KG1 (cell line): ENCODE measurements at regions not wholly inside any gene's neighbourhood (a gene's known extent, or its start where the extent isn't known, plus 50 kb on each side); places are given as distances from the start of the nearest gene placed in this dataset.

ENCODE experiments used
- DNase-seq: peaks from one replicate; lab custom pipeline; 2025; lab: John Stamatoyannopoulos, UW

DNA sequence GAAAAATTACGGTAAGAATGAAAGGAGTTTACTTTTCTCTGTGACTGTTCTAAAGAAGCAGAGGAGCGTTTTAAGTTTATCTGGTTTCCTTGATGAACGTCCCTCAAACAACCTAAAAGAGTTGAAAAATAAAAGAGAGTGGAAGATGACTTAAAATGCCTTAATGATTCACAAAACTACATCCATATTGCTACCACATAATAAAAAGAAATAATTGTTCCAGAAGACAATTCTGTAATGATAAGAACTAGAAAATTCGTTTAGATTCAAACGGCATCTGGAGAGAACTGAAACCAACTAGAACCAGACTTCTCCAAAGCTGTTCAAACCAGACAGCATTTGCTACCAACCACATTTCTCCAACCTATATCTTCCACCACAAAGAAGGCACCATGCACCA is 68.1 kb downstream of the TEKT4 start:
- DNase-seq = no peak

DNA sequence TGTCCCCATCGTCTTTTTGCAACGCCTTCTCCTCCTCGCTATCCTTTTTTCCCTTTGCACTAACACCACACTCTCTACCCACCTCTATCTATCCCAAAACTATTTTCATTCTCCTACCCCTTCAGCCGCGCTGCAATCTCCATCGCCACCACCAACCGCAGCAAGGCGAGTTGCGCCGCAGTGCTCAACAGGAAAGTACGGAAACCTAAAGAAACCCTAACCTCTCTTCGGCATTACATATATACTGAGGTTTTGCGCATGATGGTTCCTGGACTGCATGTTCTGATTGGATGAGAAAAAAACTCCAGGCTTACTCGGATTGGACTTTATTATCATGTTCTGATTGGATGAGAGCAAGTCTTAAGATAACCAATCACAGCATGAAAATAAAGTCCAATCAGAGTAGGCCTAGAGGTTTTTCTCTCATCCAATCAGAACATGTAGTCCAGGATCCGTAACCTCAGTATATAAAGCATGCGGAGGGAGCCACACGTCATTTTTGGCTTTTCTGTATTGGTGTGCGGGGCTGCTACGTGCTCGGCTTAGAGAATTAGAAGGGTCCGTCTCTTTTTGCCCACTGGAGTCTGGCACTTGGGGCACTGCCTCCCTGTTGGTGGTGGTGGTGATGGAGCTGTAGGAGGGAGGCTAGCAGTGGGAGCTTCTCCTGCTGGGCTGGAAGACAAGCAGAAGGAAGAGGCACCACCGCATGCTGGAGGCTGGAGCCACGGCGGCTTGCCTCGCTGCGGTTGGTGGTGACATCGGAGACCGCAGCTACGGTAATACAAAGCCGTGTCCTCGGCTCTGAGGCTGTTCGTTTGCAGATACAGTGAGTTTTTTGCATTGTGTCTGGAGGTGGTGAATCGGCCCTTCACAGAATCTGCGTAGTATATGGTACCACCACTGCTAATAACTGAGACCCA is 76.1 kb downstream of the TEKT4 start:
- no peak for DNase-seq

DNA sequence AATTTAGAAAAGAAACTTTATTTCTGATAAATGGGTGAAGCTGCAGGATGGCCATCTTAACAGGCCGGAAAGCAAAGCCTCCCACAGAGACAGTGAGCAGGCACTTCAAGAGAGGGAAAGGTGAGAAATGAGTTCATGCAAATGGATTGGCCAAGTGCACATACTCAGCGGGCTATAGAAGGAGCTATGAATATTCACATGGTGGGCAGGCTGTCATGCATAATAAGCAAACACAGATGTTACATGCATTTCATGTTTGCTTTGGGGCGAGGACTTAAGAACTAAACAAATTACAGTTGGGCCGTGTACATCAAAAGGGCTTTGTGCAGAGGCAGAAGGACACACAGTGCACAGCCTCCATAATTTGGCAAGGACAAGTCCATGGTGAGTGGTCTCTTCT is 69.8 kb upstream of the MAL start:
- DNase-seq = no peak

DNA sequence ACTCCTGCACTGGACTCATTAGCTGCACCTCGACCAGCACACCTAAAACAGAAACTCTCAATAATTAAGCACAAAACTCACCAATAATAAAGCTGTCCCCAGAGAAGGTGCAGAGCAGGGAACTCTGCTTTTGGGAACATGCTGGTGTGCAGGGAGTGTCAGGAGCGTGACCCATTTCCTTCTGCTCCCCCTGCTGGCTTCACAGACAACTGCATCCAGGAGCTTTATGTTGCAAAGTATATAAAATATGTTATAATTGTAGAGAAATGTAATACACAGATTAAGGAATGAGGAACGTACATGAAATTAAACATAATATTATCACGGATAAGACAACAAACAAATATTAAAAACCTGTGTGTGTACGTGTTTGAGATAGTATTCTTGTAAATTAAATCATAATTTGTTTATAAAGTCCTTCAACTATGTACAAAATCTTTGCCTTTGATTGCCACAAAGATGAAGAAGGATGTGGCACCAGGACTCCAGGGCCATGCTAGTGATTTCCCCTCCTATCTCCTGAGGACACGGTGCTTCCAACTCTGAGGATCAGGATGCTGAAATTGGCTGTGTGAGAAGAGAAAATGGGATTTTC is 68.6 kb upstream of the MAL start:
- peak; percentile 5 for DNase-seq

DNA sequence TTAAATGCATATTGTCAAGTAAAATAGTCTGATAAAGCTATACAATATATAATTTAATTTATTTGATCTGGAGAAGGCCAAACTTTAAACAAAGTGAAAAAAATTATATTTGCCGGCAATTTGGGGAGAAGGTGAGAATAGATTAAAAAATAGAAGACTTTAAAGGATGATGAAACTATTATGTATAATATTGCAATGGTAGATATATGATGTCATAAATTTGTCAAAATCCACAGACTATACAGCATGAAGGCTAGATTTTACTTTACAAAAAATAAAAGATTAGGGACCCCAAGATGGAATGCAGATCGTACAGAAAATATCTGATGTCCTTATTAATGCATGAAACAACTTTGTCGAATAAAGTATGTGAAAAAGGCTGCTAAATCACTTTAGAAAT is 67.3 kb upstream of the MAL start:
- DNase-seq = no peak

DNA sequence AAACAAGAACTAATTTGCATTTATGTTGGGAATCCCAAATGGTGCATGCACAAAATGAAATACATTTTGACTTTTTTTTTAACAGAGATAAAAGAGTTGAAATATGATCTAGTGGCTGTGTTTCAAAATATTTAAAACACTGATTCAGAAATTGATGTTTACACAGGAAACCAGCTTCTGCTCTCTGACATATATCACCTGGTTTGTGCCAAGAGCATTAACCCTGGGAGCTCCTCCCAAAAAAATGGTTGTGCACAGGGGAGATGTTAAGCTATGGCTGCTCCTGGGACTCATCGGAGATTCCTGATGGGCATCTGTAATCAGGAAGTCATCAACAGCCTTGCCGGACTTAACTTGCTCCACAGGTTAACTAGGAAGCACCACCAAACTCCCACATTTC is 65.2 kb upstream of the MAL start:
- DNase-seq = no peak

DNA sequence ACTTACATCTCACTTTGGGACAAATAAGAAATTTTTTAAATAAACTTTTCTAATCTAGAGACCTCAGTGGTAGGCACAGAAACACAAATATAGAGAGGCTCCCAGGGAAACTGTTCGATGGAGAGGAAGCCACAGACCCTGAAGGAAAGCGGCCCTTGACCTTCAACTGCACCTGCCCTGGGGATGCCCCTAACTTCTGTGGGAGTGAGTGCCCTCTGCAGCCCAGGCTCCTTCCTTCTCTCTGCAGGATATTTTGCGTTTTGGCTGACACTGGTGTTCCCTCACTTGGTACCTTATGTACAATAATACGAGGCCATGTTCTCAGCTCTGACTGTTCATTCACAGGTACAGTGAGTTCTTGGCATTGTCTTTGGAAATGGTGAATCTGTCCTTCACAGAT is 64.8 kb upstream of the MAL start:
- no peak for DNase-seq

DNA sequence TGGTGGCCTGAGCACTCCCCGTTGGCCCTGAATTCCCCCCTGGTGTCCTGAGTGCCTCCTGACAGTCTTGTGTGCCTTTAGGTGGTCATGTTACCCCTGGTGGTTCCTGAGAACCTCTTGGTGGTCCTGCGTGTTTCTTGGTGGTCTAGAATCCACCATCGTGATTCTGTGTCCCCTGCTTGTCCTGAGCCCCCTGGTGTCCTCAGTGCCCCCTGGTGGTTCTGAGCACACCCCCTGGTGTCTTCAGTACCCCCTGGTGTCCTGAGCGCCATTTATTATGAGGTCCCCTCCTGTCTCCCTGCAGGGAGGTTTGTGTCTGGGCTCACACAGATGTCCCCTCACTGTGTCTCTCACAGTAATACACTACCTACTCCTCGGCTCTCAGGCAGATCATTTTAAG is 61.3 kb upstream of the MAL start:
- no peak for DNase-seq

DNA sequence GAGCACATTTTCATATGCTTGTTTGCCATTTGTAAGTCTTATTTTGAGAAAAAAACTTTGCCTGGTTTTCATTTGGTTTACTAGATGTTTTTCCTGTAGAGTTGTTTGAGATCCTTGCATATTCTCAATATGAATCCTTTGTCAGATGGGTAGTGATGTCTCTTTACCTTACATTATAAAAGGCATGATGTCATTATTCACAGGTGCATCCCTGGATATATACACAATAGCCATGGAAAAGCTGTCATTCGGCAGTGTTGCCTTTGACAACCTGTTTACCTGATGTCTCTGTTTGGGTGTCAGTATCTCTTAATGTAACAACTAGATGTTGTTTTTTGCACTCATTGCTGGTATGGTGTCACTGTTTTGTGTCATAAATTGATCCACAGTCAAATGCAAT is 58.8 kb upstream of the MAL start:
- DNase-seq = no peak

DNA sequence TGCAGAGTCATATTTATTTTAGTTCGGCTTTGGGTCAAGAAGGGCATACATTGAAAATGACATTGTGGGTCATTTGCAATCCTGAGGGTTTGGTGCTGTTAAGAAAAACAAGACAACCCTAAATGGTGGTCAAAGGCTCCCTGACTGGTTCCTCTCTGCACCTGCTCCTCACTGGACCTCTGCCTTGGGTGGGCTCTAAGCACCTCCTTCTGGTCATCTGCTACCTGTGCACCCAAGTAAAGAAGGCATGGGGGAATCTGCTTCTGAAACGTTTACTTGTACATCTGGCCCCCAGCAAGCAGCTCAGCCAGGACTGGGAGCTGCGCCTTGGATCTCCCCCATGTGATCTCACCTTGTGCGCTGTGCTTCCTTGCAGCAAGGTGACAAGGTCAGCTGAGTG is 55.2 kb upstream of the MAL start:
- DNase-seq = no peak
